SH-SY5Y (cell line): ENCODE measurements at regions not wholly inside any gene's neighbourhood (a gene's known extent, or its start where the extent isn't known, plus 50 kb on each side); places are given as distances from the start of the nearest gene placed in this dataset.

Experiments
- GATA2 ChIP-seq: IDR thresholded peaks from 2 replicates; pipeline ENCODE4 v1.6.1; 2011; ENCODE audit warnings: mild to moderate bottlenecking, low read depth, low read length
- GATA3 ChIP-seq: IDR thresholded peaks from 2 replicates; pipeline ENCODE4 v1.6.1; 2011; ENCODE audit warnings: low read depth, mild to moderate bottlenecking, low read length, moderate library complexity

DNA sequence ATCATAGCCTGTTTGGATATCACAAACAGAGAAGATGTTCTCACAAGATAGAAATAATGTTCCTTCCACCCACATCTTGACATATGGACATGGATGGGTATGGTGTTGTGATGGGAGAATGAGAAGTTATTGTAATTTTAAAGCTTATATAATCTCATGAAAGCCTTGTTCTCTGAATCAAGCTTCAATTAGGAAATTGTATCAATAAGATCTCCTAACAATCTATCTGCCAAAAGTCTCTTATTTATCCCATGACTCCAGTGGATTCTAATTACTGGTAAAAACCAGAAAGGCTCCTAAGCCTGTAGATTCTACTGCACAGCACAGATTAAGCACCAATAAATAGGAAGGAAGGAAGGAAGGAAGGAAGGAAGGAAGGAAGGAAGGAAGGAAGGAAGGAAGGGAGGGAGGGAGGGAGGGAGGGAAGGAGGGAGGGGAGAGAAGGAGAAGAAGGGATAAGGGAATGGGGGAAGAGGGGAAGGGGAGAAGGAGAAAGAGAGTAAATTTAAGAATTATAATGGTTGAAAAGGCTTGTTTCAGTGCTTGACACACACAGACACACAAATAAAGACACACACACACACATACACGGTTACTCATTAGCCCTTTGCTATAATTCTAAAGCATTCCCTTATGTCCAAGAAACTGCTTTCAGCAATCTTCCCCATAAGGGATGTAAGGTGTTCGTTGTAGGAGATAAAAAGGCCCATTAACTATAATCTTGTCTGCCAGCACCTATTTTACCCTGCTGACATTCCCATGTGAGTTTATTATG is 258.0 kb upstream of the API5 start:
- TF ChIP-seq GATA2 (no peak), GATA3 (no peak)
